NB4 (cell line): ENCODE measurements at regions not wholly inside any gene's neighbourhood (a gene's known extent, or its start where the extent isn't known, plus 50 kb on each side); places are given as distances from the start of the nearest gene placed in this dataset.

ENCODE experiments used
- DNase-seq: peaks from one replicate; pipeline ENCODE4 v3.0.0; 2010; ENCODE audit warnings: low read depth
- H3K4me3 ChIP-seq: one replicate; pipeline ENCODE4 v1.5.1; 2011; ENCODE audit warnings: mild to moderate bottlenecking, low read depth, low read length, moderate library complexity
- MYC ChIP-seq: IDR thresholded peaks from 2 replicates; pipeline ENCODE4 v1.6.1; 2011; ENCODE audit warnings: low read depth, low read length
- POLR2A ChIP-seq: IDR thresholded peaks from 2 replicates; pipeline ENCODE4 v1.6.1; 2011; ENCODE audit warnings: mild to moderate bottlenecking; ENCODE audit not compliant: insufficient read length; ENCODE audit errors: extremely low read depth
- TF ChIP-seq, protein P1 (sequence below): IDR thresholded peaks from one replicate; pipeline ENCODE4 v1.5.1; 2012; ENCODE audit warnings: low read depth, low read length
- TF ChIP-seq, protein P2 (sequence below): IDR thresholded peaks from 2 replicates; pipeline ENCODE4 v1.6.1; 2011; ENCODE audit warnings: low read depth, low read length

DNA sequence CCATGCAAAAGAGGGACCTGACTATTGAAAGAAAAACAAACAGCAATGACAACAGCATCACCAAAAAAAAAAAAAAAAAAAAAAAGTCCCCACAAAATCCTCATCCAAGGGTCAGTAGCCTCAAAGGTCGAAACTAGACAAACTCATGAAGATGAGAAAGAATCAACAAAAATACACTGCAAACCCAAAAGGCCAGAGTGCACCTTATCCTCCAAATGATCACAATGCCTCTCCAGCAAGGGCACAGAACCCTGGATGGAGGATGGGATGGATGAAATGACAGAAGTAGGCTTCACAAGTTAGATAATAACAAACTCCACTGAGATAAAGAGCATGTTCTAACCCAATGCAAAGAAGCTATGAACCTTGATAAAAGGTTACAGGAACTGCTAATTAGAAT lies 250.4 kb upstream of the GRAMD2B start:
- TF ChIP-seq MYC (no peak), POLR2A (no peak)
- TF ChIP-seq, protein P1, sequence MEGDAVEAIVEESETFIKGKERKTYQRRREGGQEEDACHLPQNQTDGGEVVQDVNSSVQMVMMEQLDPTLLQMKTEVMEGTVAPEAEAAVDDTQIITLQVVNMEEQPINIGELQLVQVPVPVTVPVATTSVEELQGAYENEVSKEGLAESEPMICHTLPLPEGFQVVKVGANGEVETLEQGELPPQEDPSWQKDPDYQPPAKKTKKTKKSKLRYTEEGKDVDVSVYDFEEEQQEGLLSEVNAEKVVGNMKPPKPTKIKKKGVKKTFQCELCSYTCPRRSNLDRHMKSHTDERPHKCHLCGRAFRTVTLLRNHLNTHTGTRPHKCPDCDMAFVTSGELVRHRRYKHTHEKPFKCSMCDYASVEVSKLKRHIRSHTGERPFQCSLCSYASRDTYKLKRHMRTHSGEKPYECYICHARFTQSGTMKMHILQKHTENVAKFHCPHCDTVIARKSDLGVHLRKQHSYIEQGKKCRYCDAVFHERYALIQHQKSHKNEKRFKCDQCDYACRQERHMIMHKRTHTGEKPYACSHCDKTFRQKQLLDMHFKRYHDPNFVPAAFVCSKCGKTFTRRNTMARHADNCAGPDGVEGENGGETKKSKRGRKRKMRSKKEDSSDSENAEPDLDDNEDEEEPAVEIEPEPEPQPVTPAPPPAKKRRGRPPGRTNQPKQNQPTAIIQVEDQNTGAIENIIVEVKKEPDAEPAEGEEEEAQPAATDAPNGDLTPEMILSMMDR, result no peak
- TF ChIP-seq, protein P2, sequence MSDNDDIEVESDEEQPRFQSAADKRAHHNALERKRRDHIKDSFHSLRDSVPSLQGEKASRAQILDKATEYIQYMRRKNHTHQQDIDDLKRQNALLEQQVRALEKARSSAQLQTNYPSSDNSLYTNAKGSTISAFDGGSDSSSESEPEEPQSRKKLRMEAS, result no peak

DNA sequence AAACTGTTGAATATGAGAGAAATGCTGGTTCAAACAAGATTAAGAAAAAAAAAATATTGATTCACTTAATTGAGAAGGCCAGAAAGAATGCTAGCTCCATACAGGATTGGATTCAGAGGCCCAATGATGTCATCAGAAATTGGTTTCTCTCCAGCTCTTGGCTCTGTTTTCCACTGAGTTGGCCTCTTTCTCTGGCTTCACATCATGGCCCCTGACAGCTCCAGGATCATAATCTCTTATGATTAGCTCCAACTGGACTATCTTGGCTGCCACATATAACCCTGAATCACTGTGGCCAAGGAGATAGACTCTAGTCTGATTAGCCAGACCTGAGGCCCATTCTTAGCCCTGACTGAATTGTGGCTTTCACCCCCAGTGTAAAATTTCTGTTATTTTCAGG lies 244.7 kb upstream of the GRAMD2B start:
- H3K4me3 ChIP-seq, result no peak overlapping the region
- no peak for DNase-seq
- TF ChIP-seq POLR2A (no peak), MYC (no peak)
- TF ChIP-seq, protein P1, result no peak
- TF ChIP-seq, protein P2, result no peak

More for the DNA sequence above, 250.4 kb upstream of the GRAMD2B start:
- H3K4me3 ChIP-seq, result no peak overlapping the region
- no peak for DNase-seq

DNA sequence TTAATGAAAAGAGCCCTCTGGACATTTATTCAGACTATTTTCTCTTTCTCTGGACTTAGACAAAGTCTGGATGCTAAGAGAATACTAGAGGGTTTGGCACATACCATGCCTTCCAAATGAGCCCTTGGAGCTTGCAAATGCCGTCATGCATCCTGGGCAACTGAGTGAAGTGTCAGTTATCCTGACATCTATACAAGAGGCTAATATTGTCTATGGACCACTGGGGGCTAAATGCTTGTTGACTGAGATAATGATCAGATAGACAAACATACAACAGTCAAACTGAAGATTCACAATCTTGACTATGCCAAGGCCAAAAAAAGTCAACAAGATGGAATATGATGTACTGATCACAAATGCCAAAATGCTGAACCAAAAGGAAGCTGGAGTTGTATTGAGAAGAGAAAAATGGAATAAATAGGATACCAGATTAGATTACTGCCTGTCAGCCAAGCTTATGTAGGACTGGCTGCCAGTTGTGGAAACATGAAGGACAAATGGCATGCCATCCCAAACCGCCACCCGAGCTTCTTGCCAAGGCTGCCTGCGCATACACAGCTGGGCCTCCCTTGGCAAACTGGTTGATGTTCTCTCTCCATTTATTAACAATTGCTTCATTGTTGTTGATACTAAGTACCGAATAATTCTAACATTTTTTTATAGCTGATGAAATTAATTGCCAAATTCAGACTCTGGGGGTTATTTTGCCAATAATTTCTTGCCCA lies 240.1 kb upstream of the GRAMD2B start:
- DNase-seq, result no peak
- no peak for TF ChIP-seq MYC
- TF ChIP-seq, protein P2, result no peak
- TF ChIP-seq, protein P1, result no peak
- no peak for TF ChIP-seq POLR2A
- no peak overlapping the region for H3K4me3 ChIP-seq

DNA sequence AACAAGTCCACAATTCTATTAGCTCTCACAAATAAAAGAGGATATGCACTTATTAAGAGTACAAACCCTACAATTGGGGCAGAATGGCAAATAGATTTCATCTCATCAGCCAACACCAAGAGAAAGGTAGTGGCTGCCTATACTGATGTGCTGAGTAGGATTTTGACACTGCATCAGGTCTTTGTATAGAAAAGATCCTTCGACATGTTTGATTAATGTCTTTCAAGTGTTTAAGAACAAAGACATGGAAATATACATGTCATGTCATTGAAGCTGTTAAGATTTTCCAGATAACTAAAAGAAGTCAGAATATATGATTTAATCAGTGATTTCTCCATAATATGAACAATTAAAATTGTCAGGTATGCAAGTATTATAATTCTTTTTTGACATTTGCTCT lies 238.7 kb upstream of the GRAMD2B start:
- no peak overlapping the region for H3K4me3 ChIP-seq
- no peak for TF ChIP-seq MYC
- TF ChIP-seq POLR2A, result no peak
- TF ChIP-seq, protein P1, result no peak
- TF ChIP-seq, protein P2, result no peak
- no peak for DNase-seq

DNA sequence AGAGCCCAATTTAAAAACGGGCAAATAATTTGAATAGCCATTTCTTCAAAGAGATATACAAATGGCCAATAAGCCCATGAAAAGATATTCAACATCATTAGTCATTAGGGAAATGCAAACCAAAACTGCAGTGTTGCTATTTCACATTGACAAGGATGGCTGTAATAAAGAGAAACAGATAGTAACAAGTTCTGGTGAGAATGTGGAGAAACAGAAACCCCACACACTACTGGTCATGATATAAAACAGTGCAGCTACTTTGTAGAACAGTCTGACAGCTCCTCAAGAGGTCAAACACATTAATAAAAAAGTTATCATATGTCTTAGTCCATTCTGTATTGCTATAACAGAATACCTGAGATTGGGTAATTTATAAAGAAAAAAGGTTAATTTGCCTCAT lies 237.0 kb upstream of the GRAMD2B start:
- H3K4me3 ChIP-seq, result no peak overlapping the region
- no peak for TF ChIP-seq POLR2A
- TF ChIP-seq MYC, result no peak
- TF ChIP-seq, protein P1, result no peak
- TF ChIP-seq, protein P2, result no peak
- DNase-seq, result no peak

DNA sequence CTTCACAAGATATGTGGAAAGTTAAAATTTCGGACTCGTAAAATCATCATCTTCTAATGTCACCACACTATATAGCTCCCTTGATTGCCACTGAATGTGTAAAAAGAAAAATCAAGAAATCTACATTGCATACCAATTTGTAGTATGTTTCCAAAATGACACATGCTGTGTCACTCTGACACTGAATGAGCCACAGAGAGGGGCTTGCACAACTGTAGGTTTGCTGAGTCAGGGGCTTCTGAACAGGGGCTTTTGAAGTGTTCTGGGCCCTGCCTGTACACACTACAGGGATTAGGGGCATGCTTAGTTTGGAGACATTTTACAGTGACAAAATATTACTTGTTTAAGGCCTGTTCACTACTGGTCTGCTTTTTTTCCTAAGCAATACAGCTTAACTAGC lies 234.4 kb upstream of the GRAMD2B start:
- TF ChIP-seq, protein P2, result no peak
- TF ChIP-seq MYC (no peak), POLR2A (no peak)
- TF ChIP-seq, protein P1, result no peak
- no peak overlapping the region for H3K4me3 ChIP-seq
- no peak for DNase-seq
